DOHH2 (cell line): ENCODE measurements at regions not wholly inside any gene's neighbourhood (a gene's known extent, or its start where the extent isn't known, plus 50 kb on each side); places are given as distances from the start of the nearest gene placed in this dataset.

ENCODE experiments used
- CTCF ChIP-seq: fragments of 200-600 bp; sonication (generic); IDR thresholded peaks from one replicate; pipeline ENCODE4 v1.5.1; 2014; ENCODE audit warnings: antibody characterized with exemption, mild to moderate bottlenecking, low read depth, low read length; ENCODE audit not compliant: poor library complexity, severe bottlenecking
- EZH2phosphoT487 ChIP-seq: fragments of 200-600 bp; sonication (generic); IDR thresholded peaks from 2 replicates; pipeline ENCODE4 v1.6.1; 2017; ENCODE audit warnings: borderline replicate concordance, mild to moderate bottlenecking, antibody characterized with exemption, low read length, moderate library complexity, mixed read lengths

- TF ChIP-seq CTCF (no peak), EZH2phosphoT487 (no peak)
These were observed 75.4 kb upstream of the TMEM45B start for GRCh38 chr11:129740125-129740719.
